ENCODE measurements at regions not wholly inside any gene's neighbourhood (a gene's known extent, or its start where the extent isn't known, plus 50 kb on each side); places are given as distances from the start of the nearest gene placed in this dataset.

GRCh38 chr20:11453430-11453829, 464.3 kb upstream of the BTBD3 start:
- TF ChIP-seq SNRNP70 (IDR thresholded peaks at IDR 0.05; ENCODE audit: low read depth, low read length) (no peak), ZNF550 (CRISPR knock-in tag; IDR thresholded peaks at IDR 0.05; ENCODE audit: borderline replicate concordance) (no peak)
